Tibial artery (tissue), 4 donors: ENCODE measurements at regions not wholly inside any gene's neighbourhood (a gene's known extent, or its start where the extent isn't known, plus 50 kb on each side); places are given as distances from the start of the nearest gene placed in this dataset.

Experiments
- DNase-seq, 2 donors: peaks; one replicate each; pipeline ENCODE4 v3.0.0-alpha.2; 2019
- H3K27ac ChIP-seq, 2 donors: fragments of 200-600 bp; sonication (generic) in 1 of 2; 1 replicate in 1 of 2; 2 replicates in 1 of 2; pipeline ENCODE4 v1.5.1; 2018 to 2019; ENCODE audit warnings: mild to moderate bottlenecking in 1 of 2
- H3K27me3 ChIP-seq, 2 donors: fragments of 200-600 bp; sonication (generic) in 1 of 2; one replicate each; pipeline versions ENCODE4 v1.5.1 to v1.6.0; 2016 to 2019
- H3K36me3 ChIP-seq, 3 donors: fragments of 200-600 bp; sonication (generic) in 2 of 3; one replicate each; pipeline ENCODE4 v1.5.1; 2016 to 2019; ENCODE audit warnings: mild to moderate bottlenecking in 2 of 3
- H3K4me1 ChIP-seq, 4 donors: fragments of 200-600 bp; sonication (generic) in 2 of 4; 1 replicate in 3 of 4; 2 replicates in 1 of 4; pipeline ENCODE4 v1.5.1; 2016 to 2019
- H3K4me3 ChIP-seq, 2 donors: fragments of 200-600 bp; sonication (generic) in 1 of 2; 1 replicate in 1 of 2; 2 replicates in 1 of 2; pipeline ENCODE4 v1.5.1; 2018 to 2019; ENCODE audit warnings: mild to moderate bottlenecking in 2 of 2
- H3K9me3 ChIP-seq, 3 donors: fragments of 200-600 bp; sonication (generic) in 1 of 3; one replicate each; pipeline ENCODE4 v1.5.1; 2016 to 2019
- intact Hi-C: fragments of 100-400 bp; cut with DNase I; formaldehyde crosslinking; loops from one replicate; pipeline ENCODE4 v1.15.0; 2023; ENCODE audit warnings: low total_unique reads
- TF ChIP-seq, protein P1 (sequence below), 2 experiments: fragments of 200-600 bp in 1 of 2; fragments of 450-650 bp in 1 of 2; IDR thresholded peaks; one replicate each; pipeline ENCODE4 v1.5.1; 2017 to 2019; ENCODE audit warnings: antibody characterized with exemption in 2 of 2, mild to moderate bottlenecking in 1 of 2, moderate library complexity in 1 of 2

DNA sequence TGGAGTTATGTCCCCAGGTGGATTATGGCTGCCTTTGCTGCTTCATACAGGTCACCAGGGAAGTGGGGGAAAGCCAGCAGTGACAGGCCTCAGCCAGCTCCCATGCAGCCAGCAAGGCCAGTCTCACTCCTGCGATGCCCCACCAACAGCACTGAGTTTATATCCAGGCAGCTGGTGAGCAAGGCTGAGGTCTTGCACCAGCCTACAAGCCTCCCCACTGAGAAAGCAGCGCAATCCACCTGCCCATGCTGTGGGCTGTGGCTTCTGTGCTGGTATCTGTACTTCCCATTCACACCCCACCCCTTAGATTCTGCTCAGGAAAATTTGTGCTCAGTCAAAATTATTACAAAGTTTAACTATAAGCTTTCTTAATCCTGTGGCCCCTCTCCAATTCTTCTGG, 153.5 kb downstream of the HHIP start:
- DNase-seq: no peak
- Histone ChIP-seq H3K27ac (no peak overlapping the region), H3K4me1 (no peaks in the 10 kb centered on the region), H3K36me3 (no peaks in the 10 kb centered on the region), H3K4me3 (no peak overlapping the region), H3K27me3 (no peaks in the 10 kb centered on the region), H3K9me3 (peaks cover 0 to 4% (median 3%) of the 10 kb centered on the region in 3 donors)
- TF ChIP-seq, protein P1, sequence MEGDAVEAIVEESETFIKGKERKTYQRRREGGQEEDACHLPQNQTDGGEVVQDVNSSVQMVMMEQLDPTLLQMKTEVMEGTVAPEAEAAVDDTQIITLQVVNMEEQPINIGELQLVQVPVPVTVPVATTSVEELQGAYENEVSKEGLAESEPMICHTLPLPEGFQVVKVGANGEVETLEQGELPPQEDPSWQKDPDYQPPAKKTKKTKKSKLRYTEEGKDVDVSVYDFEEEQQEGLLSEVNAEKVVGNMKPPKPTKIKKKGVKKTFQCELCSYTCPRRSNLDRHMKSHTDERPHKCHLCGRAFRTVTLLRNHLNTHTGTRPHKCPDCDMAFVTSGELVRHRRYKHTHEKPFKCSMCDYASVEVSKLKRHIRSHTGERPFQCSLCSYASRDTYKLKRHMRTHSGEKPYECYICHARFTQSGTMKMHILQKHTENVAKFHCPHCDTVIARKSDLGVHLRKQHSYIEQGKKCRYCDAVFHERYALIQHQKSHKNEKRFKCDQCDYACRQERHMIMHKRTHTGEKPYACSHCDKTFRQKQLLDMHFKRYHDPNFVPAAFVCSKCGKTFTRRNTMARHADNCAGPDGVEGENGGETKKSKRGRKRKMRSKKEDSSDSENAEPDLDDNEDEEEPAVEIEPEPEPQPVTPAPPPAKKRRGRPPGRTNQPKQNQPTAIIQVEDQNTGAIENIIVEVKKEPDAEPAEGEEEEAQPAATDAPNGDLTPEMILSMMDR (IDR thresholded peaks at IDR 0.05): no peak
- intact Hi-C loops: no loop called here

DNA sequence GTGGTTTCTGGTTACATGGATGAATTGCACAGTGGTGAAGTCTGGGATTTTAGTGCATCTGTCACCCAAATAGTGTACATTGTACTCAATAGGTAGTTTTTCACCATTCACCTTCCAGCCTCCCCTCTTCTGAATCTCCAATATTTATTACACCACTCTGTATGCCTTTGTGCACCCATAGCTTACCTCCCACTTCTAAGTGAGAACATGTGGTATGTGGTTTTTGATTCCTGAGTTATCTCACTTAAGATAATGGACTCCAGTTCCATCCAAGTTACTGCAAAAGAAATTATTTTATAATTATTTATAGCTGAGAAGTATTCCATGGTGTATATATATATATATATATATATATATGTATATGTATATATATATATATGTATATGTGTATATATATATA, 155.8 kb downstream of the HHIP start:
- Histone ChIP-seq H3K27ac (no peak overlapping the region), H3K4me1 (no peaks in the 10 kb centered on the region), H3K36me3 (no peaks in the 10 kb centered on the region), H3K4me3 (no peak overlapping the region), H3K9me3 (peaks cover 0 to 7% (median 4%) of the 10 kb centered on the region in 3 donors), H3K27me3 (no peaks in the 10 kb centered on the region)
- intact Hi-C loops: no loop called here
- TF ChIP-seq, protein P1 (IDR thresholded peaks at IDR 0.05): no peak
- no peak for DNase-seq

DNA sequence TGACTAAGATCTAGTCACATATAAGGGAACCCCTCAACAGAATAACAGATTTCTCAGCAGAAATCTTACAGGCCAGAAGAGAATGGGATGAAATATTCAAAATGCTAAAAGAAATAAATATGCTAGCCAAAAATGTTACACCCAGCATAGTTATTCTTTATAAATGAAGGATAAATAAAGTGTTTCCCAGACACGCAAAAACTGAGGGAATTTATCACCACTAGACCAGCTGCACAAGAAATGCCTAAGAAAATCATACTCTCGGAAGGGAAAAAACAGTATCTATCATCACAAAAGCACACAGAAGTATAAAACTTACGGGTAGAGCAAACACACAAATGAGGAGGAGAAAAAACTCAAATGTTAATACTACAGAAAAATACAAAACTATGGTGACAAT, 162.1 kb downstream of the HHIP start:
- TF ChIP-seq, protein P1 (IDR thresholded peaks at IDR 0.05): no peak
- no peak overlapping the region for H3K4me3 ChIP-seq
- intact Hi-C loops: no loop called here
- H3K36me3 ChIP-seq: no peaks in the 10 kb centered on the region
- no peak for DNase-seq
- H3K27me3 ChIP-seq: no peaks in the 10 kb centered on the region
- H3K9me3 ChIP-seq: peaks cover 0 to 33% (median 28%) of the 10 kb centered on the region in 3 donors
- no peak overlapping the region for H3K27ac ChIP-seq
- H3K4me1 ChIP-seq: no peaks in the 10 kb centered on the region

DNA sequence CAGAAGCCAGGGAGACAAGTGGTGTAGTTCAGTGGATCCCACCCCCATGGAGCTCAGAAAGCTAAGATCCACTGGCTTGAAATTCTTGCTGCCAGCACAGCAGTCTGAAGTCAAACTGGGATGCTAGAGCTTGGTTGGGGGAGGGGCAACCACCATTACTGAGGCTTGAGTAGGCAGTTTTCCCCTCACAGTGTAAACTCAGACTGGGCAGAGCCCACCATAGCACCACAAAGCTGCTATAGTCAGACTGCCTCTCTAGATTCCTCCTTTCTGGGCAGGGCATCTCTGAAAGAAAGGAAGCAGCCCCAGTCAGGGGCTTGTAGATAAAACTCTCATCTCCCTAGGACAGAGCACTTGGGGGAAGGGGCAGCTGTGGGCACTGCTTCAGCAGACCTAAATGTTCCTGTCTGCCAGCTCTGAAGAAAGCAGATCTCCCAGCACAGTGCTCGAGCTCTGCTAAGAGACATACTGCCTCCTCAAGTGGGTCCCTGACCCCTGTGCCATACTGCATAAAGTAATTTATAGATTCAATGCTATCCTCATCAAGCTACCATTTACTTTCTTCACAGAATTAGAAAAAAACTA, 163.2 kb downstream of the HHIP start:
- TF ChIP-seq, protein P1 (IDR thresholded peaks at IDR 0.05): no peak
- Histone ChIP-seq H3K27me3 (no peaks in the 10 kb centered on the region), H3K4me3 (no peak overlapping the region), H3K4me1 (no peaks in the 10 kb centered on the region), H3K9me3 (peaks cover 0 to 33% (median 28%) of the 10 kb centered on the region in 3 donors), H3K36me3 (no peaks in the 10 kb centered on the region), H3K27ac (no peak overlapping the region)
- intact Hi-C loops: no loop called here
- DNase-seq: no peak

DNA sequence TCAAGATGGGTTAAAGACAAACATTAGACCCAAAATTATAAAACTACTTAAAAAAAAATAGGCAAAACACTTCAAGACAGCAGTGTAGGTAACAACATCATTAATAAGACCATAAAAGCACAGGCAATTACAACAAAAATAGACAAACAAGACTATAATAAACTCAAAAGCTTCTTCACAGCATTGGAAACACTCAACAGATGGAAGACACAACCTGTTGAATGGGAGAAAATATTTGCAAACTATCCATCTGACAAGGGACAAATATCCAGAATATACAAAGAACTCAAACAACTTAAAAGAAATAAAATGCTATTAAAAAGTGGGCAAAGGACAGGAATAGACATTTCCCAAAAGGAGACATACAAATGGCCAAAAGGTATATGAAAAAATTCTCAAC, 170.7 kb downstream of the HHIP start:
- no peak overlapping the region for H3K4me3 ChIP-seq
- H3K9me3 ChIP-seq: peaks cover 0 to 9% (median 0%) of the 10 kb centered on the region in 3 donors
- DNase-seq: no peak
- intact Hi-C loops: no loop called here
- H3K27ac ChIP-seq: no peak overlapping the region
- H3K4me1 ChIP-seq: no peaks in the 10 kb centered on the region
- no peaks in the 10 kb centered on the region for H3K27me3 ChIP-seq
- H3K36me3 ChIP-seq: no peaks in the 10 kb centered on the region
- TF ChIP-seq, protein P1 (IDR thresholded peaks at IDR 0.05): no peak

DNA sequence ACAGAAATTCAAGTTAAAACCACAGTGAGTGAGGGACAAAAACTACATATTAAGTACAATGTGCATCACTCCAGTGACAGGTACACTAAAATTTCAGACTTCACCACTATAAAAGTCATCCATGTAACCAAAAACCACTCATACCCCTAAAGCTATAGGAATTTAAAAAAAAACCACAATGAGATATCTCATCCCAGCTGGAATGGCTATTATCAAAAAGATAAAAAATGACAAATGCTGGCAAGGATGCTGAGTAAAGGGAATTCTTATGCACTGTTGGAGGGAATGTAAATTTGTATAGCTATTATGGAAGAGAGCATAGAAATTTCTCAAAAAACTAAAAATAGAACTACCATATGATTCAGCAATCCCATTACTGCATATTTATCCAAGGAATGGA, 171.1 kb downstream of the HHIP start:
- H3K9me3 ChIP-seq: peaks cover 0 to 9% (median 0%) of the 10 kb centered on the region in 3 donors
- H3K4me1 ChIP-seq: no peaks in the 10 kb centered on the region
- H3K27me3 ChIP-seq: no peaks in the 10 kb centered on the region
- no peak overlapping the region for H3K27ac ChIP-seq
- H3K4me3 ChIP-seq: no peak overlapping the region
- TF ChIP-seq, protein P1 (IDR thresholded peaks at IDR 0.05): no peak
- intact Hi-C loops: no loop called here
- DNase-seq: no peak
- H3K36me3 ChIP-seq: no peaks in the 10 kb centered on the region
